A673 (cell line): ENCODE measurements at regions not wholly inside any gene's neighbourhood (a gene's known extent, or its start where the extent isn't known, plus 50 kb on each side); places are given as distances from the start of the nearest gene placed in this dataset.

Experiments
- BruUV-seq: library from RNA; stranded (reverse); fragments of 400-500 nt; replicated peaks from 2 replicates; lab custom pipeline; 2021; lab: Mats Ljungman, UMichigan
- CTCF ChIA-PET: fragments of 300-600 bp; sonication (Branson Sonifier 250); formaldehyde crosslinking; loops from one replicate; lab custom pipeline; 2022; ENCODE audit warnings: antibody characterized with exemption; lab: Charles Lee
- POLR2A ChIA-PET: fragments of 300-600 bp; sonication (Branson Sonifier 250); formaldehyde crosslinking; loops from one replicate; lab custom pipeline; 2022; ENCODE audit warnings: antibody characterized with exemption; ENCODE audit not compliant: low non-redundant PET; lab: Charles Lee
- DNase-seq: peaks from one replicate; pipeline ENCODE4 v3.0.0-alpha.2; 2015; ENCODE audit warnings: low spot score
- H3K27ac ChIP-seq: fragments of 200-600 bp; sonication (generic); 2 replicates; pipeline ENCODE4 v1.5.1; 2016; ENCODE audit warnings: mixed run types, low read depth, mild to moderate bottlenecking, mixed read lengths, antibody characterized with exemption, low read length; ENCODE audit not compliant: poor library complexity, severe bottlenecking
- H3K27me3 ChIP-seq: fragments of 200-600 bp; sonication (generic); replicated peaks from 2 replicates; pipeline ENCODE4 v1.6.1; 2017; ENCODE audit warnings: mixed run types, low read depth, mild to moderate bottlenecking, mixed read lengths, antibody characterized with exemption, low read length; ENCODE audit not compliant: insufficient read depth, poor library complexity
- H3K36me3 ChIP-seq: fragments of 200-600 bp; sonication (generic); 2 replicates; pipeline ENCODE4 v1.6.1; 2016; ENCODE audit warnings: mixed run types, mild to moderate bottlenecking, mixed read lengths, antibody characterized with exemption, low read length; ENCODE audit not compliant: insufficient read depth, poor library complexity, severe bottlenecking
- H3K4me1 ChIP-seq: fragments of 200-600 bp; sonication (generic); 2 replicates; pipeline ENCODE4 v1.6.1; 2017; ENCODE audit warnings: mixed run types, mild to moderate bottlenecking, mixed read lengths, antibody characterized with exemption, low read length; ENCODE audit not compliant: insufficient read depth, poor library complexity, severe bottlenecking
- H3K4me3 ChIP-seq: fragments of 200-600 bp; sonication (generic); 2 replicates; pipeline ENCODE4 v1.5.1; 2016; ENCODE audit warnings: low read depth, mixed run types, mild to moderate bottlenecking, mixed read lengths, low read length; ENCODE audit not compliant: poor library complexity, severe bottlenecking
- H3K9me3 ChIP-seq: fragments of 200-600 bp; sonication (generic); 2 replicates; pipeline ENCODE4 v1.6.1; 2016; ENCODE audit warnings: mixed run types, low read depth, mild to moderate bottlenecking, mixed read lengths, antibody characterized with exemption, low read length; ENCODE audit not compliant: poor library complexity, severe bottlenecking
- EZH2 ChIP-seq: fragments of 200-600 bp; sonication (generic); IDR thresholded peaks from 2 replicates; pipeline ENCODE4 v1.6.1; 2017; ENCODE audit warnings: borderline replicate concordance, low read depth, mild to moderate bottlenecking, mixed read lengths, antibody characterized with exemption, low read length; ENCODE audit not compliant: poor library complexity, severe bottlenecking
- intact Hi-C: fragments of 100-400 bp; cut with micrococcal nuclease; formaldehyde crosslinking; loops from one replicate; pipeline ENCODE4 v1.10.0; 2022; ENCODE audit not compliant: unreplicated experiment
- TF ChIP-seq, protein P1 (sequence below): fragments of 300-800, 200-600 bp; sonication (generic); conservative IDR thresholded peaks from 2 replicates; pipeline ENCODE4 v1.5.1; 2017; ENCODE audit warnings: low read depth, mild to moderate bottlenecking, antibody characterized with exemption, low read length, moderate library complexity, mixed read lengths

DNA sequence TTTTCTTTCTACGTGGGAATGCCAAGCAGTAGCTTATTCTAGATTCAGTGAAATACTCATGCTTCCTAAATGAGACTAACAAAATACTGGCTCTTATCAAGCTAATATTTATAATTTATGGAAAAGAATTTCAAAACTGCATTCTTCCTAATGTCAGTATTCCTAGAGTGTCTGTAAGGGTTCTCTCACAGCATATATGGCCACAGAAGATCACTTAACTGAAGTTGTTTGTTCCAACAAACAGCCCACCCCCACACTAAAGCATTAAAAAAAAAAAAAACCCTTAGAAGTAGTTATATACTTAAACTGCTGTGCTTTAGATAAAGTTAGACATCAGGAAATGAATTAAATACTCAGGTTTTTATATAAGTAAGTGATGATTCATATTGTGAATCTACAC lies 247.7 kb upstream of the HSF2 start:
- ChIA-PET CTCF (no interaction called here), POLR2A (no interaction called here)
- Histone ChIP-seq H3K36me3 (no peaks in the 10 kb centered on the region), H3K9me3 (no peaks in the 10 kb centered on the region), H3K4me3 (no peak overlapping the region), H3K4me1 (peaks cover 13% of the 10 kb centered on the region), H3K27ac (no peak overlapping the region), H3K27me3 (no peaks in the 10 kb centered on the region)
- TF ChIP-seq, protein P1, sequence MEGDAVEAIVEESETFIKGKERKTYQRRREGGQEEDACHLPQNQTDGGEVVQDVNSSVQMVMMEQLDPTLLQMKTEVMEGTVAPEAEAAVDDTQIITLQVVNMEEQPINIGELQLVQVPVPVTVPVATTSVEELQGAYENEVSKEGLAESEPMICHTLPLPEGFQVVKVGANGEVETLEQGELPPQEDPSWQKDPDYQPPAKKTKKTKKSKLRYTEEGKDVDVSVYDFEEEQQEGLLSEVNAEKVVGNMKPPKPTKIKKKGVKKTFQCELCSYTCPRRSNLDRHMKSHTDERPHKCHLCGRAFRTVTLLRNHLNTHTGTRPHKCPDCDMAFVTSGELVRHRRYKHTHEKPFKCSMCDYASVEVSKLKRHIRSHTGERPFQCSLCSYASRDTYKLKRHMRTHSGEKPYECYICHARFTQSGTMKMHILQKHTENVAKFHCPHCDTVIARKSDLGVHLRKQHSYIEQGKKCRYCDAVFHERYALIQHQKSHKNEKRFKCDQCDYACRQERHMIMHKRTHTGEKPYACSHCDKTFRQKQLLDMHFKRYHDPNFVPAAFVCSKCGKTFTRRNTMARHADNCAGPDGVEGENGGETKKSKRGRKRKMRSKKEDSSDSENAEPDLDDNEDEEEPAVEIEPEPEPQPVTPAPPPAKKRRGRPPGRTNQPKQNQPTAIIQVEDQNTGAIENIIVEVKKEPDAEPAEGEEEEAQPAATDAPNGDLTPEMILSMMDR: no peak
- TF ChIP-seq EZH2: no peak
- DNase-seq: no peak
- BruUV-seq: no TSS peak
- intact Hi-C loops: no loop called here

DNA sequence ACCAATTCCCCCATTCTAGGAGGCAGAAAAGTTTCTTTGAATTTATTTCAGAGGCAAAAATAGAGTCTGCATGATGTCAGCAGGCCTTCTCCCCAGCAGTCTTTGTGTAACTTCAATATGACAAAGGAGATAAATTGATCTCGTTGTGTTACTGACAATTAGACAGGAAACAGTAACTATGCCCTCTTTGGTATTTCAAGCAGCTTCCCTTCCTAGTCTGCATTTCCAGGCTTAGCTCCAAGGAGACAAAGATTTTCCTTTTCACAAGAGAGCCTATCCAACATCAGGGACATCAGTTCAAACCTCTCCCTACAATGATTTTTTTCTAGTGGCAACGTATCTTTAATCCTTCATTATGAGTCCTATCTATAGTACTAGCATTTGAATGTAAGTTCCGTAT lies 245.9 kb upstream of the HSF2 start:
- H3K36me3 ChIP-seq: no peaks in the 10 kb centered on the region
- intact Hi-C loops: no loop called here
- no TSS peak for BruUV-seq
- no peaks in the 10 kb centered on the region for H3K27me3 ChIP-seq
- H3K9me3 ChIP-seq: no peaks in the 10 kb centered on the region
- DNase-seq: peak; percentile 76
- ChIA-PET POLR2A (no interaction called here), CTCF (no interaction called here)
- TF ChIP-seq, protein P1: no peak
- no peak for TF ChIP-seq EZH2
- no peak overlapping the region for H3K4me3 ChIP-seq
- H3K4me1 ChIP-seq: peaks cover 13% of the 10 kb centered on the region
- no peak overlapping the region for H3K27ac ChIP-seq

DNA sequence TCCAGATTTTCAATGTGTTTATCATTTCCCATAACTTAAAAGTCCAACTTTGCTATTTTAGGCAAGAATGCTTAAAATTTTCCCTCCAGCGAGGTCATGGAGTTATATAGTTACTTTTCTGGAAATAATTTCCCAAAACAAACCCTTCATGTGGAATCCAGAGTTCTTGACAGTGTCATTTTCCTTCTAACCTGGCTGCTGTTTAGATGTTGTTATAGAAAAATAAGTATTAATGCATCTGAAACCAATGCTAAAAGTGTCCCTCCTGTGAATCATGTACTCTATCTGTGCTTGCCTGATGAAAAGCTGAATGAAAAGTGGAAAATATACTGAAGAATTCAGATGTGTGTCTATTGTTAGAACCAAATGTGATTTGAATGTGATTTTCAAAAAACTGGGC lies 245.3 kb upstream of the HSF2 start:
- Histone ChIP-seq H3K27me3 (no peaks in the 10 kb centered on the region), H3K27ac (no peak overlapping the region), H3K9me3 (no peaks in the 10 kb centered on the region), H3K4me1 (peaks cover 13% of the 10 kb centered on the region), H3K36me3 (no peaks in the 10 kb centered on the region), H3K4me3 (no peak overlapping the region)
- CTCF ChIA-PET: no interaction called here
- TF ChIP-seq EZH2: no peak
- TF ChIP-seq, protein P1: no peak
- BruUV-seq: no TSS peak
- POLR2A ChIA-PET: no interaction called here
- intact Hi-C loops: no loop called here
- DNase-seq: no peak
